ENCODE measurements at regions not wholly inside any gene's neighbourhood (a gene's known extent, or its start where the extent isn't known, plus 50 kb on each side); places are given as distances from the start of the nearest gene placed in this dataset.

GRCh38 chr16:59326955-59327354 lies 592.8 kb upstream of the GOT2 start:
- CTCF ChIA-PET = no interaction called here

GRCh38 chr16:59324462-59324861 lies 590.3 kb upstream of the GOT2 start:
- Histone ChIP-seq H3K4me3 (ENCODE audit: low read depth, low read length) (no peak overlapping the region), H3K36me3 (ENCODE audit: control insufficient read depth, insufficient read depth, low read length) (no peaks in the 10 kb centered on the region), H3K27me3 (ENCODE audit: control insufficient read depth, insufficient read depth, low read length) (no peaks in the 10 kb centered on the region)
- TF ChIP-seq CTCF (IDR thresholded peaks at IDR 0.05; ENCODE audit: insufficient read depth, low read depth, low read length) = no peak
- no peak for DNase-seq (ENCODE audit: low read depth)
- POLR2A ChIA-PET = no interaction called here
- CTCF ChIA-PET = no interaction called here

More at GRCh38 chr16:59326955-59327354, 592.8 kb upstream of the GOT2 start:
- H3K4me3 ChIP-seq (ENCODE audit: low read depth, low read length) = no peak overlapping the region
- H3K27me3 ChIP-seq (ENCODE audit: control insufficient read depth, insufficient read depth, low read length) = no peaks in the 10 kb centered on the region
- no peaks in the 10 kb centered on the region for H3K36me3 ChIP-seq (ENCODE audit: control insufficient read depth, insufficient read depth, low read length)
- no peak for DNase-seq (ENCODE audit: low read depth)
- no peak for TF ChIP-seq CTCF (IDR thresholded peaks at IDR 0.05; ENCODE audit: insufficient read depth, low read depth, low read length)
- POLR2A ChIA-PET = no interaction called here

- POLR2A ChIA-PET = no interaction called here
- CTCF ChIA-PET = no interaction called here
- Histone ChIP-seq H3K36me3 (ENCODE audit: control insufficient read depth, insufficient read depth, low read length) (no peaks in the 10 kb centered on the region), H3K4me3 (ENCODE audit: low read depth, low read length) (no peak overlapping the region), H3K27me3 (ENCODE audit: control insufficient read depth, insufficient read depth, low read length) (no peaks in the 10 kb centered on the region)
- no peak for DNase-seq (ENCODE audit: low read depth)
- no peak for TF ChIP-seq CTCF (IDR thresholded peaks at IDR 0.05; ENCODE audit: insufficient read depth, low read depth, low read length)
Observed at GRCh38 chr16:59320657-59321056, 586.5 kb upstream of the GOT2 start.

GRCh38 chr16:59319871-59320270 lies 585.8 kb upstream of the GOT2 start:
- Histone ChIP-seq H3K27me3 (ENCODE audit: control insufficient read depth, insufficient read depth, low read length) (no peaks in the 10 kb centered on the region), H3K36me3 (ENCODE audit: control insufficient read depth, insufficient read depth, low read length) (no peaks in the 10 kb centered on the region), H3K4me3 (ENCODE audit: low read depth, low read length) (no peak overlapping the region)
- CTCF ChIA-PET = no interaction called here
- DNase-seq (ENCODE audit: low read depth) = no peak
- no peak for TF ChIP-seq CTCF (IDR thresholded peaks at IDR 0.05; ENCODE audit: insufficient read depth, low read depth, low read length)
- POLR2A ChIA-PET = no interaction called here

- POLR2A ChIA-PET = no interaction called here
- no peak for DNase-seq (ENCODE audit: low read depth)
- Histone ChIP-seq H3K36me3 (ENCODE audit: control insufficient read depth, insufficient read depth, low read length) (no peaks in the 10 kb centered on the region), H3K4me3 (ENCODE audit: low read depth, low read length) (no peak overlapping the region), H3K27me3 (ENCODE audit: control insufficient read depth, insufficient read depth, low read length) (no peaks in the 10 kb centered on the region)
- CTCF ChIA-PET = no interaction called here
- TF ChIP-seq CTCF (IDR thresholded peaks at IDR 0.05; ENCODE audit: insufficient read depth, low read depth, low read length) = no peak
Observed at GRCh38 chr16:59305850-59306249, 571.7 kb upstream of the GOT2 start.

Data from BJ (cell line).